Activated CD4-positive, alpha-beta T cell treated with anti-CD3 and anti-CD28 coated beads for 4 hours (primary cell): ENCODE measurements at regions not wholly inside any gene's neighbourhood (a gene's known extent, or its start where the extent isn't known, plus 50 kb on each side); places are given as distances from the start of the nearest gene placed in this dataset.

Experiments used
- DNase-seq, 2 donors: peaks; one replicate each; pipeline ENCODE4 v3.0.0-alpha.2; 2020

- DNase-seq: no peak
Measured at GRCh38 chr1:59128239-59128736, 168.6 kb upstream of the FGGY start.

- no peak for DNase-seq
Measured at GRCh38 chr1:59128784-59129227, 168.1 kb upstream of the FGGY start.

- DNase-seq: no peak
Measured at GRCh38 chr1:59132295-59132694, 164.6 kb upstream of the FGGY start.

- no peak for DNase-seq
Measured at GRCh38 chr1:59133997-59134396, 162.9 kb upstream of the FGGY start.

- no peak for DNase-seq
Measured at GRCh38 chr1:59135761-59136255, 161.1 kb upstream of the FGGY start.

GRCh38 chr1:59136541-59137275 lies 160.2 kb upstream of the FGGY start:
- DNase-seq: no peak

GRCh38 chr1:59137276-59137615 lies 159.6 kb upstream of the FGGY start:
- no peak for DNase-seq

GRCh38 chr1:59137968-59138367 lies 158.9 kb upstream of the FGGY start:
- DNase-seq: no peak

- DNase-seq: no peak
Measured at GRCh38 chr1:59138402-59138801, 158.5 kb upstream of the FGGY start.

- no peak for DNase-seq
Measured at GRCh38 chr1:59139396-59139795, 157.5 kb upstream of the FGGY start.

- no peak for DNase-seq
Measured at GRCh38 chr1:59141267-59141863, 155.5 kb upstream of the FGGY start.

- no peak for DNase-seq
Measured at GRCh38 chr1:59142311-59143132, 154.4 kb upstream of the FGGY start.

- no peak for DNase-seq
Measured at GRCh38 chr1:59143133-59143487, 153.8 kb upstream of the FGGY start.

GRCh38 chr1:59143811-59144210 lies 153.1 kb upstream of the FGGY start:
- no peak for DNase-seq

GRCh38 chr1:59144959-59145358 lies 151.9 kb upstream of the FGGY start:
- no peak for DNase-seq

GRCh38 chr1:59146056-59146455 lies 150.8 kb upstream of the FGGY start:
- DNase-seq: no peak

- DNase-seq: peak; percentile 30 to 35
Measured at GRCh38 chr1:59146651-59147358, 150.1 kb upstream of the FGGY start.

GRCh38 chr1:59149435-59149834 lies 147.5 kb upstream of the FGGY start:
- DNase-seq: no peak

GRCh38 chr1:59150577-59151386 lies 146.1 kb upstream of the FGGY start:
- no peak for DNase-seq

- no peak for DNase-seq
Measured at GRCh38 chr1:59151387-59151761, 145.5 kb upstream of the FGGY start.

GRCh38 chr1:59151860-59152259 lies 145.0 kb upstream of the FGGY start:
- no peak for DNase-seq

GRCh38 chr1:59152511-59152910 lies 144.4 kb upstream of the FGGY start:
- DNase-seq: no peak
